CD14-positive monocyte (primary cell): ENCODE measurements at regions not wholly inside any gene's neighbourhood (a gene's known extent, or its start where the extent isn't known, plus 50 kb on each side); places are given as distances from the start of the nearest gene placed in this dataset.
"Not testable (repeated sequence)": the region's sequence is repeated elsewhere in the genome, so short reads cannot be mapped to it uniquely, and the experiment has no call there.

Experiments
- DNase-seq, 3 donors: peaks; one replicate each; pipeline ENCODE4 v3.0.0-alpha.2; 2011 to 2022
- H2AFZ ChIP-seq: 2 replicates; pipeline ENCODE4 v1.6.0; 2012; ENCODE audit warnings: mild to moderate bottlenecking, low read depth, low read length, inconsistent platforms; ENCODE audit not compliant: insufficient read depth, poor library complexity, severe bottlenecking
- H3K27ac ChIP-seq, 2 donors: 1 replicate in 1 of 2; 2 replicates in 1 of 2; pipeline ENCODE4 v1.5.1; 2012 to 2013; ENCODE audit warnings: low read length in 2 of 2, control low read depth in 1 of 2, inconsistent platforms in 1 of 2, low read depth in 1 of 2, mild to moderate bottlenecking in 1 of 2
- H3K27me3 ChIP-seq, 2 donors: one replicate each; pipeline versions ENCODE4 v1.6.0 to v1.6.1; 2011 to 2013; ENCODE audit warnings: low read length in 2 of 2; ENCODE audit not compliant: control insufficient read depth in 2 of 2, insufficient read depth in 2 of 2
- H3K36me3 ChIP-seq, 2 donors: replicated peaks in 1 of 2; 1 replicate in 1 of 2; 2 replicates in 1 of 2; pipeline versions ENCODE4 v1.5.1 to v1.6.1; 2012 to 2013; ENCODE audit warnings: low read length in 2 of 2, control low read depth in 1 of 2, inconsistent platforms in 1 of 2, mild to moderate bottlenecking in 1 of 2; ENCODE audit not compliant: insufficient read depth in 2 of 2, control insufficient read depth in 1 of 2
- H3K4me1 ChIP-seq, 2 donors: 1 replicate in 1 of 2; 2 replicates in 1 of 2; pipeline versions ENCODE4 v1.5.1 to v1.6.1; 2012 to 2013; ENCODE audit warnings: low read length in 2 of 2, control low read depth in 1 of 2, inconsistent platforms in 1 of 2, mild to moderate bottlenecking in 1 of 2, moderate library complexity in 1 of 2; ENCODE audit not compliant: insufficient read depth in 2 of 2, control insufficient read depth in 1 of 2
- H3K4me2 ChIP-seq: replicated peaks from 2 replicates; pipeline ENCODE3; 2012; ENCODE audit warnings: low read length, moderate library complexity, mild to moderate bottlenecking; ENCODE audit not compliant: poor library complexity, severe bottlenecking; ENCODE audit errors: extremely low read depth
- H3K4me3 ChIP-seq, 3 experiments: fragments of 200-600 bp in 1 of 3; sonication (generic) in 1 of 3; replicated peaks in 1 of 3; 1 replicate in 2 of 3; 2 replicates in 1 of 3; pipeline ENCODE4 v1.5.1; 2011 to 2013; ENCODE audit warnings: low read length in 3 of 3, mild to moderate bottlenecking in 3 of 3, control low read depth in 2 of 3, low read depth in 2 of 3, inconsistent platforms in 1 of 3, moderate library complexity in 1 of 3
- H3K79me2 ChIP-seq: 2 replicates; pipeline ENCODE4 v1.6.0; 2012; ENCODE audit warnings: mild to moderate bottlenecking, control low read depth, inconsistent platforms, low read length, moderate library complexity; ENCODE audit not compliant: insufficient read depth
- H3K9ac ChIP-seq: 2 replicates; pipeline ENCODE4 v1.6.0; 2017; ENCODE audit warnings: low read length, mild to moderate bottlenecking; ENCODE audit not compliant: insufficient read depth, poor library complexity, severe bottlenecking
- H3K9me3 ChIP-seq, 2 donors: replicated peaks in 1 of 2; 1 replicate in 1 of 2; 2 replicates in 1 of 2; pipeline versions ENCODE4 v1.5.1 to v1.6.1; 2012 to 2013; ENCODE audit warnings: low read length in 2 of 2, control low read depth in 1 of 2; ENCODE audit not compliant: control insufficient read depth in 1 of 2, insufficient read depth in 1 of 2
- H4K20me1 ChIP-seq: 2 replicates; pipeline ENCODE4 v1.6.0; 2012; ENCODE audit warnings: mild to moderate bottlenecking, low read length, control low read depth, moderate library complexity; ENCODE audit not compliant: insufficient read depth
- H3K27ac Mint-ChIP-seq, 7 donors: one replicate each; pipeline ENCODE4 v1.8.0; 2020; ENCODE audit warnings: mild to moderate bottlenecking in 7 of 7, mixed read lengths in 7 of 7, moderate library complexity in 6 of 7, inconsistent platforms in 2 of 7
- H3K27me3 Mint-ChIP-seq, 3 donors: one replicate each; pipeline ENCODE4 v1.8.0; 2021 to 2022; ENCODE audit warnings: low read depth in 3 of 3, mild to moderate bottlenecking in 3 of 3, mixed read lengths in 3 of 3, moderate library complexity in 3 of 3, inconsistent platforms in 1 of 3
- H3K36me3 Mint-ChIP-seq, 2 donors: one replicate each; pipeline ENCODE4 v1.8.0; 2020; ENCODE audit warnings: mixed read lengths in 2 of 2, inconsistent platforms in 1 of 2, mild to moderate bottlenecking in 1 of 2
- H3K4me1 Mint-ChIP-seq: one replicate; pipeline ENCODE4 v1.8.0; 2020; ENCODE audit warnings: mild to moderate bottlenecking, mixed read lengths
- H3K4me3 Mint-ChIP-seq, 2 donors: one replicate each; pipeline ENCODE4 v1.8.0; 2020; ENCODE audit warnings: mild to moderate bottlenecking in 2 of 2, mixed read lengths in 2 of 2, moderate library complexity in 1 of 2
- H3K9me3 Mint-ChIP-seq, 7 donors: one replicate each; pipeline ENCODE4 v1.8.0; 2020 to 2022; ENCODE audit warnings: mixed read lengths in 7 of 7, mild to moderate bottlenecking in 6 of 7, moderate library complexity in 6 of 7, inconsistent platforms in 2 of 7
- CTCF ChIP-seq: fragments of 200-600 bp; IDR thresholded peaks from one replicate; pipeline ENCODE4 v1.8.0; 2022; ENCODE audit warnings: antibody characterized with exemption, mild to moderate bottlenecking
- WGBS: methylation state at CpG from one replicate; pipeline ENCODE4 v1.1.5; 2013; ENCODE audit warnings: missing lambda C conversion rate; ENCODE audit not compliant: insufficient coverage; 5-methylcytosine and 5-hydroxymethylcytosine counted together
- intact Hi-C, 2 donors: fragments of 100-400 bp; cut with micrococcal nuclease; formaldehyde crosslinking; loops; one replicate each; pipeline versions ENCODE4 v1.15.0 to v1.15.1; 2023

GRCh38 chr2:91839904-91840868, 3031.0 kb upstream of the TEKT4 start:
- no peaks in the 10 kb centered on the region for H3K79me2 ChIP-seq
- no peaks in the 10 kb centered on the region for H4K20me1 ChIP-seq
- H3K4me1 ChIP-seq: no peaks in the 10 kb centered on the region
- H3K27me3 ChIP-seq: peaks cover 8 to 25% of the 10 kb centered on the region in 2 donors
- H3K9me3 ChIP-seq: peaks cover 0 to 9% of the 10 kb centered on the region in 2 donors
- H3K4me2 ChIP-seq: no peak overlapping the region
- peak overlapping the region in 1 of 2 donors; percentile 53 for H3K4me3 Mint-ChIP-seq
- peaks cover 28 to 36% (median 34%) of the 10 kb centered on the region in 3 donors for H3K27me3 Mint-ChIP-seq
- H3K9ac ChIP-seq: no peak overlapping the region
- TF ChIP-seq CTCF: no peak
- H3K9me3 Mint-ChIP-seq: peaks cover 0 to 20% (median 5%) of the 10 kb centered on the region in 7 donors
- intact Hi-C loops: no loop called here
- H3K36me3 ChIP-seq: no peaks in the 10 kb centered on the region
- no peak overlapping the region for H3K27ac ChIP-seq
- no peak overlapping the region for H3K4me3 ChIP-seq
- DNase-seq: no peak
- H2AFZ ChIP-seq: no peak overlapping the region
- 4% methylated on average over 43 of the region's 62 CpGs for WGBS
- H3K36me3 Mint-ChIP-seq: peaks cover 0 to 2% of the 10 kb centered on the region in 2 donors
- H3K27ac Mint-ChIP-seq: no peak overlapping the region
- no peaks in the 10 kb centered on the region for H3K4me1 Mint-ChIP-seq

- peaks cover 8 to 25% of the 10 kb centered on the region in 2 donors for H3K27me3 ChIP-seq
- H3K4me1 Mint-ChIP-seq, H3K9me3 ChIP-seq, H3K4me3 Mint-ChIP-seq, H3K4me3 ChIP-seq, H3K27ac ChIP-seq, H3K36me3 Mint-ChIP-seq, H4K20me1 ChIP-seq, DNase-seq, intact Hi-C loops, H3K36me3 ChIP-seq, H2AFZ ChIP-seq, H3K4me1 ChIP-seq, H3K9ac ChIP-seq, H3K79me2 ChIP-seq, H3K4me2 ChIP-seq, H3K27ac Mint-ChIP-seq: not testable (repeated sequence)
- Mint-ChIP-seq H3K9me3 (peaks cover 0 to 20% (median 5%) of the 10 kb centered on the region in 7 donors), H3K27me3 (peaks cover 28 to 38% (median 33%) of the 10 kb centered on the region in 3 donors)
- WGBS: 98% methylated on average over 6 of the region's 12 CpGs
These were observed 3029.0 kb upstream of the TEKT4 start for GRCh38 chr2:91842264-91842663.

- H4K20me1 ChIP-seq, H2AFZ ChIP-seq, H3K4me1 ChIP-seq, H3K4me2 ChIP-seq, H3K4me3 ChIP-seq, H3K4me3 Mint-ChIP-seq, H3K9me3 ChIP-seq, H3K79me2 ChIP-seq, H3K4me1 Mint-ChIP-seq, H3K36me3 ChIP-seq, H3K36me3 Mint-ChIP-seq, H3K27ac ChIP-seq, DNase-seq, H3K9ac ChIP-seq, intact Hi-C loops: not testable (repeated sequence)
- Mint-ChIP-seq H3K9me3 (peaks cover 0 to 20% (median 5%) of the 10 kb centered on the region in 7 donors), H3K27ac (peak overlapping the region in 1 of 7 donors; percentile 73), H3K27me3 (peaks cover 28 to 40% (median 33%) of the 10 kb centered on the region in 3 donors)
- WGBS: 100% methylated on average over 5 of the region's 14 CpGs
- H3K27me3 ChIP-seq: peaks cover 8 to 25% of the 10 kb centered on the region in 2 donors
These were observed 3028.3 kb upstream of the TEKT4 start for GRCh38 chr2:91842913-91843312.
